Activated CD8-positive, alpha-beta T cell treated with anti-CD3 and anti-CD28 coated beads for 36 hours (primary cell): ENCODE measurements at regions not wholly inside any gene's neighbourhood (a gene's known extent, or its start where the extent isn't known, plus 50 kb on each side); places are given as distances from the start of the nearest gene placed in this dataset.

Experiments
- ATAC-seq: fragments of 200-7000 bp; cut with Tn5 transposase; one replicate; pipeline ENCODE4 v1.10.0; 2021; ENCODE audit warnings: mild to moderate bottlenecking, moderate library complexity
- CTCF ChIA-PET: fragments of 350-600 bp; sonication (Branson Sonifier 250); formaldehyde crosslinking; loops from one replicate; lab custom pipeline; 2021; ENCODE audit warnings: antibody characterized with exemption; lab: Charles Lee
- POLR2A ChIA-PET: fragments of 350-600 bp; sonication (Branson Sonifier 250); formaldehyde crosslinking; loops from one replicate; lab custom pipeline; 2021; ENCODE audit warnings: antibody characterized with exemption; lab: Charles Lee
- DNase-seq: peaks from one replicate; pipeline ENCODE4 v3.0.0-alpha.2; 2020
- H3K27ac Mint-ChIP-seq: one replicate; pipeline ENCODE4 v1.8.0; 2021; ENCODE audit warnings: mild to moderate bottlenecking, mixed read lengths
- H3K27me3 Mint-ChIP-seq: one replicate; pipeline ENCODE4 v1.8.0; 2021; ENCODE audit warnings: mixed read lengths
- H3K36me3 Mint-ChIP-seq: one replicate; pipeline ENCODE4 v1.8.0; 2021; ENCODE audit warnings: low read depth, mixed read lengths
- H3K4me1 Mint-ChIP-seq: one replicate; pipeline ENCODE4 v1.8.0; 2021; ENCODE audit warnings: low read depth, mixed read lengths
- H3K4me3 Mint-ChIP-seq: one replicate; pipeline ENCODE4 v1.8.0; 2021; ENCODE audit warnings: mild to moderate bottlenecking, moderate library complexity, mixed read lengths
- H3K9me3 Mint-ChIP-seq: one replicate; pipeline ENCODE4 v1.8.0; 2021; ENCODE audit warnings: mixed read lengths
- CTCF ChIP-seq: fragments of 200-600 bp; IDR thresholded peaks from one replicate; pipeline ENCODE4 v1.8.0; 2022; ENCODE audit warnings: antibody characterized with exemption, mild to moderate bottlenecking
- intact Hi-C: fragments of 100-400 bp; cut with micrococcal nuclease; formaldehyde crosslinking; loops from one replicate; pipeline ENCODE4 v1.10.0; 2022

DNA sequence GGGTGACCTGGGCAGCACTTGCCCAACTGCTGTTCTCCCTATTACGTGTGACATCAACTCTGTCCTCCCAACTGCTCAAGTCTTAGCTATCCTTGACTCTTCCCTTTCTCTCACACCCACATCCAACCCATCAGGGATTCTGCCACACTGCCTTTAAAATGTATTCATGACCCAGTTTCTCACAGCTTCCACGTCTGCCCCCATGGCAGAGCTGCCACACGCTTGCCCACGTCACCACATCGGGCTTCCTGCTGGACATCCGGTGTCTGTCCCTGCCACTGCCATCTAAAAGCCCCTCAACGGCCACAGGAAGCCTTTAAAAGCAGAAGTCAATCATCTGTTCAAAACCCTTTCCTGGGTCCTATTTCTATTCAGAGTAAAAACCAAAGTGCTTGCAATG is 233.1 kb upstream of the POU3F3 start:
- ChIA-PET POLR2A (no interaction called here), CTCF (no interaction called here)

DNA sequence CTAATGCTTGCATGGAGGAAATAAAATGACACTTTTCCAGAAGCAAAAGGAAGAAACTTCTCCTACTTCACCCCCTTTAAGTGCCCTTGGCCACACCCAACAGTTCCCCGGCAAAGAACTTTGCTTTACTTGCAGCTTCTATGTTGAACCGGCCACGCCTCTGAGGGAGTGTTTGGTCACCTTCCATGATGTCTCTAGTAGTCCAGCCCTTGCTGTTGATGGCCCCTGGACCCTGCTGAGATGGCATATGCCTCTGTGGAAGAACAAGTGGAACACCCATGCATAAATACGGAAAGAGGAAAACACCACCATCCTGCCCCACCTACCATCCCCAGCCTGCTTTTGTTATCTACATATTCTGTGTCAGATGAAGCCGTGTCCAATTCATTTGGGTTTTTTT is 218.3 kb upstream of the POU3F3 start:
- Mint-ChIP-seq H3K27me3 (no peaks in the 10 kb centered on the region), H3K9me3 (no peaks in the 10 kb centered on the region), H3K4me3 (no peak overlapping the region), H3K4me1 (no peaks in the 10 kb centered on the region), H3K36me3 (no peaks in the 10 kb centered on the region), H3K27ac (no peak overlapping the region)
- ATAC-seq (no peak), DNase-seq (no peak)
- no peak for TF ChIP-seq CTCF
- ChIA-PET POLR2A (no interaction called here), CTCF (no interaction called here)
- intact Hi-C loops = no loop called here

More for the DNA sequence above, 233.1 kb upstream of the POU3F3 start:
- no peaks in the 10 kb centered on the region for H3K4me1 Mint-ChIP-seq
- H3K27ac Mint-ChIP-seq = no peak overlapping the region
- peaks cover 2% of the 10 kb centered on the region for H3K9me3 Mint-ChIP-seq
- no peak overlapping the region for H3K4me3 Mint-ChIP-seq
- TF ChIP-seq CTCF = no peak
- no peaks in the 10 kb centered on the region for H3K27me3 Mint-ChIP-seq
- H3K36me3 Mint-ChIP-seq = no peaks in the 10 kb centered on the region
- DNase-seq (no peak), ATAC-seq (no peak)
- intact Hi-C loops = no loop called here

- no peak for DNase-seq
- ChIA-PET POLR2A (no interaction called here), CTCF (no interaction called here)
- no peak overlapping the region for H3K27ac Mint-ChIP-seq
- no peaks in the 10 kb centered on the region for H3K36me3 Mint-ChIP-seq
- ATAC-seq = no peak
- no peaks in the 10 kb centered on the region for H3K9me3 Mint-ChIP-seq
- intact Hi-C loops = no loop called here
- no peak for TF ChIP-seq CTCF
- H3K27me3 Mint-ChIP-seq = no peaks in the 10 kb centered on the region
- H3K4me3 Mint-ChIP-seq = no peak overlapping the region
- H3K4me1 Mint-ChIP-seq = no peaks in the 10 kb centered on the region
Measured at GRCh38 chr2:104638190-104638858, 215.6 kb upstream of the POU3F3 start.

- Mint-ChIP-seq H3K4me3 (no peak overlapping the region), H3K27me3 (no peaks in the 10 kb centered on the region), H3K36me3 (no peaks in the 10 kb centered on the region), H3K27ac (no peak overlapping the region), H3K9me3 (no peaks in the 10 kb centered on the region), H3K4me1 (no peaks in the 10 kb centered on the region)
- no peak for TF ChIP-seq CTCF
- no peak for ATAC-seq
- ChIA-PET POLR2A (no interaction called here), CTCF (no interaction called here)
- intact Hi-C loops = no loop called here
- DNase-seq = no peak
Measured at GRCh38 chr2:104638859-104639202, 215.1 kb upstream of the POU3F3 start.

DNA sequence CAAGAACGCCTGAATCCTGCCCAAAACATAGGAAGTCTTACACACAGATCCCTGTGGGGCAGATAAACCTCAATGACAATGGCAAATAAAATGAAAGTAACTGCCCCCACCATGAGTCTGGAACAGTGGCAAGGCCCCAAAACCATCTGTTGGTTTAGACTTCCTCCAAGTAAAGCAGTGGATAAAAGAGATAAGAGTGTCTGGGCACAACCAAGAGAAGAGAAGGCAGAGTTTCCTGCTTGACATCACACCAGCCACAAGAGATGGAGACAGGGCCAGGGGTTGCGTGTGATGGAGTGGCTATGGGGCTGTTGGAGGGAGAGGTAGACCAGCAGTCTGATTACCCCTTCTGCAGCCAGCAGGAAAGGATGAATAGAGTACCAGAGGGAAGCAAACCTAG is 212.1 kb upstream of the POU3F3 start:
- ATAC-seq (no peak), DNase-seq (no peak)
- intact Hi-C loops = no loop called here
- ChIA-PET CTCF (no interaction called here), POLR2A (no interaction called here)
- Mint-ChIP-seq H3K4me3 (no peak overlapping the region), H3K36me3 (no peaks in the 10 kb centered on the region), H3K27ac (no peak overlapping the region), H3K4me1 (no peaks in the 10 kb centered on the region), H3K27me3 (no peaks in the 10 kb centered on the region), H3K9me3 (no peaks in the 10 kb centered on the region)
- no peak for TF ChIP-seq CTCF
